Nephron (organoid): ENCODE measurements at regions not wholly inside any gene's neighbourhood (a gene's known extent, or its start where the extent isn't known, plus 50 kb on each side); places are given as distances from the start of the nearest gene placed in this dataset.

Source experiments
- H3K27ac Mint-ChIP-seq, 3 experiments: 2 replicates each; pipeline ENCODE4 v1.8.0; 2020; ENCODE audit warnings: mixed read lengths in 3 of 3, mild to moderate bottlenecking in 2 of 3, moderate library complexity in 1 of 3
- H3K27me3 Mint-ChIP-seq: 2 replicates; pipeline ENCODE4 v1.8.0; 2021; ENCODE audit warnings: low read depth, mild to moderate bottlenecking, moderate library complexity, mixed read lengths
- H3K36me3 Mint-ChIP-seq: 2 replicates; pipeline ENCODE4 v1.8.0; 2020; ENCODE audit warnings: low read depth, mixed read lengths
- H3K4me1 Mint-ChIP-seq: 2 replicates; pipeline ENCODE4 v1.8.0; 2020; ENCODE audit warnings: mixed read lengths
- H3K4me3 Mint-ChIP-seq, 3 experiments: 2 replicates each; pipeline ENCODE4 v1.8.0; 2020; ENCODE audit warnings: mild to moderate bottlenecking in 3 of 3, mixed read lengths in 3 of 3, moderate library complexity in 2 of 3
- H3K9me3 Mint-ChIP-seq: 2 replicates; pipeline ENCODE4 v1.8.0; 2020; ENCODE audit warnings: mixed read lengths
- TF ChIP-seq, protein P1 (sequence below), 3 experiments: fragments of 200-600 bp; sonication (generic); IDR thresholded peaks; one replicate each; pipeline ENCODE4 v1.5.0; 2021; ENCODE audit warnings: antibody characterized with exemption in 3 of 3; ENCODE audit not compliant: unreplicated experiment in 3 of 3

DNA sequence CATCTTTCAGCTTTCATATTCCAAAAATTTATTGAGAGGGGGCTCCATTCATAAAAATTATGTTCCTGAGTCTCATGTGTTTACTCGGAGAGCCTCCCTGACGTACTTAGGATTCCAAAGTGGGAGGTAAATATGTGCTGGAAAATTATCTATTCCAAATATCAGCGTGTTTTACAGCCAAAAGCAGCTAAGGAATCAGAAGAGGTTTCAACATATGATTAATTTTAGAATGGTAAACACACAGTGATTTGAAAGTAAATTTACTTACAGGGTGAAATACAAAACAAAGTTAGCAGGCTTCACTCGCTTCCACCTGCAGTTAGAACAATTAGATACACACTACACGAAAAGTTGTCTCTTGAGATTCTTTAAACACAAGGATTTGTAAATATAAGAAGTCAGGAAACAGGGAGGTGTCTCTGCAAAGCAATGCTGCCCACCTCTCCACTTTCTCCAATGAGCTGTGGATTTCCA is 313.8 kb upstream of the NBEA start:
- Mint-ChIP-seq H3K4me1 (peaks cover 41% of the 10 kb centered on the region), H3K4me3 (no peak overlapping the region), H3K27me3 (no peaks in the 10 kb centered on the region), H3K9me3 (no peaks in the 10 kb centered on the region), H3K36me3 (no peaks in the 10 kb centered on the region), H3K27ac (peak overlapping the region; percentile 14 to 87 (median 58))
- TF ChIP-seq, protein P1, sequence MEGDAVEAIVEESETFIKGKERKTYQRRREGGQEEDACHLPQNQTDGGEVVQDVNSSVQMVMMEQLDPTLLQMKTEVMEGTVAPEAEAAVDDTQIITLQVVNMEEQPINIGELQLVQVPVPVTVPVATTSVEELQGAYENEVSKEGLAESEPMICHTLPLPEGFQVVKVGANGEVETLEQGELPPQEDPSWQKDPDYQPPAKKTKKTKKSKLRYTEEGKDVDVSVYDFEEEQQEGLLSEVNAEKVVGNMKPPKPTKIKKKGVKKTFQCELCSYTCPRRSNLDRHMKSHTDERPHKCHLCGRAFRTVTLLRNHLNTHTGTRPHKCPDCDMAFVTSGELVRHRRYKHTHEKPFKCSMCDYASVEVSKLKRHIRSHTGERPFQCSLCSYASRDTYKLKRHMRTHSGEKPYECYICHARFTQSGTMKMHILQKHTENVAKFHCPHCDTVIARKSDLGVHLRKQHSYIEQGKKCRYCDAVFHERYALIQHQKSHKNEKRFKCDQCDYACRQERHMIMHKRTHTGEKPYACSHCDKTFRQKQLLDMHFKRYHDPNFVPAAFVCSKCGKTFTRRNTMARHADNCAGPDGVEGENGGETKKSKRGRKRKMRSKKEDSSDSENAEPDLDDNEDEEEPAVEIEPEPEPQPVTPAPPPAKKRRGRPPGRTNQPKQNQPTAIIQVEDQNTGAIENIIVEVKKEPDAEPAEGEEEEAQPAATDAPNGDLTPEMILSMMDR (IDR thresholded peaks at IDR 0.05; ENCODE audit: unreplicated experiment in 3 of 3): no peak

DNA sequence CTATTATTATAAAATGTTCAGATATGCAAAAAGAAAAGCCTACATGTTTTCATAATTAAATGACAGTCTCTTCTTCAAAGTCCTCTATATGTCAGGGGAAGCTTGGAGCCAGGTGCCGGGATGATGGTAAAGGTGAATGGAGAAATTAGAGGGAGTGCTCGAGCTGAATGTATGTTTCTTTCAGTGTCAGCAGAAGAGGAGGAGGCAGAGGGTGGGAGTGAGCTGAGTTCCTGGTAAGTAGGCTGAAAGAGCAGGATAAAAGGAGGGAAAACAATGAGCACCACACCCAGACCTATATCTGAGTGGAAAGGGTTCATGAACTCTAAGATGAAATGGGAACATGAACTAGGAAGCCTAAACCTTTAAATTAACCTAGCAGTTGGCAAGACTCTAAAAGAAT is 307.6 kb upstream of the NBEA start:
- H3K4me1 Mint-ChIP-seq: peaks cover 71% of the 10 kb centered on the region
- H3K9me3 Mint-ChIP-seq: no peaks in the 10 kb centered on the region
- peaks cover 5% of the 10 kb centered on the region for H3K27me3 Mint-ChIP-seq
- peak overlapping the region; percentile 4 to 58 (median 54) for H3K27ac Mint-ChIP-seq
- no peak overlapping the region for H3K4me3 Mint-ChIP-seq
- TF ChIP-seq, protein P1 (IDR thresholded peaks at IDR 0.05; ENCODE audit: unreplicated experiment in 3 of 3): no peak
- H3K36me3 Mint-ChIP-seq: no peaks in the 10 kb centered on the region

DNA sequence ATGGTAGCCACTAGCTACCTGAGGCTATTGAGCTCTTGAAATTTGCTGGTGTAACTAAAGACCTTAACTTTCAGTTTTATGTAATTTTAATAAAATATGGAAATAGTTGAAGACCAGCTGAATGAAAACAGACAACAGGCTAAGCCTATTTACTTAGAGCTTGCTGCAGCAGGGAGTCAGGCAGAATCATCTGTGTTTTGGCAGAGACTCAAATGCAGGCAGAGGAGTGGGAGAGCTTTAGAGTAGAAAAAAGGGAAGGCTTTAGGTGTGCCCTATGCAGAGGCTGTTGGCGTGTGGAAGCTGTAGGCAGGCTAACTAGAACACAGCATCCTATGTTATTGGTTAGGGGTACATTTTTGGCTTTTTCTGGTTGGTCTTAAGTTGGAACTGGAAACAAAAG is 304.9 kb upstream of the NBEA start:
- TF ChIP-seq, protein P1 (IDR thresholded peaks at IDR 0.05; ENCODE audit: unreplicated experiment in 3 of 3): no peak
- Mint-ChIP-seq H3K9me3 (no peaks in the 10 kb centered on the region), H3K27ac (no peak overlapping the region), H3K4me1 (peaks cover 73% of the 10 kb centered on the region), H3K36me3 (no peaks in the 10 kb centered on the region), H3K4me3 (no peak overlapping the region), H3K27me3 (peaks cover 5% of the 10 kb centered on the region)

DNA sequence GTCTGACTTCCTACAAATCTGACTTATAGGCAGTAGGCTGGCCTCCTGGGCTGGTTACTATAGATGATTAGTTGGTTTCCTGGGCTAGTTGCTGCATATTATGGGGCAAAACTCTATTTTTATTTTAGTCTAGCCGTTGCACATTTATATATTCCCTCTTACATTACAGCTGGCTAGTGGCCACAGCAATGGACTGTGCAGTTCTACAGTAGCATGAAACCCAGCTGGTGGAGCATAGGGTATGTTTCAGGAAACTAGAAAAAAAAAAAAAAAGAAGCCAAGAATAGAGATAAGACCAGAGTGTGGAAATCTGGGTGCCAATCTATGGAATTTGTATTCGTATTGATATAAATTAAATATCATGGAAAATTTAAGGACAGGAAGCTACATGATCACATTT is 304.4 kb upstream of the NBEA start:
- no peak overlapping the region for H3K27ac Mint-ChIP-seq
- H3K4me1 Mint-ChIP-seq: peaks cover 68% of the 10 kb centered on the region

DNA sequence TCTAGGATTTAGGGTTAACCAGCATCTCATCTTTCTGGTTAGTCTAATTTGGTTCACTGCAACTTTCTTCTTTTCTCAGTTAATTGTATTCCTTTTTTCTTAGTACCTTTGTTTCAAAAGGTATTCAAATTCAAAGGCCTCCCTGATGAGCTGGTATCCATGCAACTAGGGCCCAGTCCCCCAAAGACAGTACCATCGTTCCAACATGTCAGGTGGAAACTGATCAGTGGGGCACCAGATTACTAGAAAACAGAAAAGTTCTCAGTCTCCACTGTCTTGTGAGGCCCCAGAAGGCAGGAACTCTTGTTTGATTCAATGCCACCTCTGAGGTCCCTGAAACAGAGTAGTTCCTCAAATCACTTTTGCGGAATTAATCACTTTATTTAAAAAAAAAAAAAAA is 303.2 kb upstream of the NBEA start:
- no peaks in the 10 kb centered on the region for H3K36me3 Mint-ChIP-seq
- H3K27me3 Mint-ChIP-seq: peaks cover 5% of the 10 kb centered on the region
- no peaks in the 10 kb centered on the region for H3K9me3 Mint-ChIP-seq
- TF ChIP-seq, protein P1 (IDR thresholded peaks at IDR 0.05; ENCODE audit: unreplicated experiment in 3 of 3): no peak
- peaks cover 57% of the 10 kb centered on the region for H3K4me1 Mint-ChIP-seq
- no peak overlapping the region for H3K27ac Mint-ChIP-seq
- H3K4me3 Mint-ChIP-seq: no peak overlapping the region

More for the DNA sequence above, 304.4 kb upstream of the NBEA start:
- TF ChIP-seq, protein P1 (IDR thresholded peaks at IDR 0.05; ENCODE audit: unreplicated experiment in 3 of 3): no peak
- H3K9me3 Mint-ChIP-seq: no peaks in the 10 kb centered on the region
- no peaks in the 10 kb centered on the region for H3K36me3 Mint-ChIP-seq
- peaks cover 5% of the 10 kb centered on the region for H3K27me3 Mint-ChIP-seq
- H3K4me3 Mint-ChIP-seq: no peak overlapping the region

DNA sequence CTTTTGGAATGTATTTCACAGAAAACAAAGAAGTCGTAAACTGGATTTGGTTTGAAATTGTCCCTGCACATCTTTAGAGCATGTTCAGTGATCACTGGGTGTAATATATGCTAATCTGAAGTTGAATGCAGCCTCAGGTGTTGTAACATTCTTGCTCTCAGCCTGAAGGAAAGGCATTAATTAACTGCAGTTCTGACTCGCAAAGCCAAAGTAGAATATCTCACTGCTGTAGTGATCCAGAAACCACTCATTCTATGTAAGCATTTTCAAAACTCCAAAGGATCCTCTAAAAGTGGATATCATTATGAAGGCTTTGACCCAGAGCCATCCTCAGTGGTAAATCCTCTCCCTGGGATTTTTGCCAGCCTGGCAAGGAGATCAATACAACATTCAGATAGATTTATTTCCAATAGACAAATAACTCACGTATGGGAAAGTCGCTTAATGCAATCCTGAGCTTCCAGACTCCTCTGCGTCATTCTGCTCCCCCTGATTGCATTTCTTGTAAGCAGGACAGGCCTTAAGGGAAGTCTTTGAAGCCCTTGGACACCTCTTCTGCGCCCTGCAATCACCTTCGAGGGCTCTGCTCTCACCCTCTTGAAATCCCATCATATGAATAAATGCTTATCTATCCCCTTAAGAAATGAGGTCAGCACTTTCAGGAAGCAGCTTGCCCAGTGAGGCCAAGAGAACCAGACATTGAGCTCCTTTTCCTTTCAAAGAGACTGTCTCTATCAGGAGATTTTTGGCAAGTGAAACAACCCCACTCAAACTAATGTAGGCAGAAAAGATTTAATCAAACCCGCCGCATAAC is 301.7 kb upstream of the NBEA start:
- Mint-ChIP-seq H3K27me3 (no peaks in the 10 kb centered on the region), H3K27ac (peak overlapping the region; percentile 3 to 54 (median 19)), H3K9me3 (no peaks in the 10 kb centered on the region), H3K36me3 (no peaks in the 10 kb centered on the region), H3K4me1 (peaks cover 45% of the 10 kb centered on the region), H3K4me3 (no peak overlapping the region)
- TF ChIP-seq, protein P1 (IDR thresholded peaks at IDR 0.05; ENCODE audit: unreplicated experiment in 3 of 3): no peak
